Right cardiac atrium (tissue), 5 donors: ENCODE measurements at regions not wholly inside any gene's neighbourhood (a gene's known extent, or its start where the extent isn't known, plus 50 kb on each side); places are given as distances from the start of the nearest gene placed in this dataset.

Experiments used
- ATAC-seq, 2 donors: fragments of 200-7000 bp; cut with Tn5 transposase; one replicate each; pipeline versions ENCODE4 v1.8.0 to v1.9.1; 2020; ENCODE audit warnings: moderate library complexity in 2 of 2, mild to moderate bottlenecking in 1 of 2
- DNase-seq, 3 donors: peaks; one replicate each; pipeline ENCODE4 v3.0.0-alpha.2; 2020
- H3K27ac ChIP-seq: one replicate; pipeline ENCODE4 v1.5.1; 2013; ENCODE audit warnings: mild to moderate bottlenecking, low read length, control low read depth, moderate library complexity
- H3K27me3 ChIP-seq: one replicate; pipeline ENCODE4 v1.6.1; 2013; ENCODE audit not compliant: control insufficient read depth, insufficient read depth
- H3K4me1 ChIP-seq: one replicate; pipeline ENCODE4 v1.6.1; 2013; ENCODE audit warnings: low read length; ENCODE audit not compliant: control insufficient read depth, insufficient read depth
- H3K4me3 ChIP-seq: one replicate; pipeline ENCODE4 v1.5.1; 2013; ENCODE audit warnings: low read length, control low read depth
- H3K9me3 ChIP-seq: one replicate; pipeline ENCODE4 v1.6.1; 2013; ENCODE audit warnings: low read length; ENCODE audit not compliant: control insufficient read depth
- WGBS: extraction: QIAGEN DNeasy Blood & Tissue Kit; methylation state at CpG from one replicate; pipeline ENCODE4 v1.1.7; 2013; 5-methylcytosine and 5-hydroxymethylcytosine counted together
- intact Hi-C, 4 donors: fragments of 100-400 bp; cut with DNase I; formaldehyde crosslinking; loops; one replicate each; pipeline versions ENCODE4 v1.11.0 to v1.14.0; 2022 to 2023
- donor health status: healthy with polysubstance abuse.
- donor health status: DM: no; HTN: yes; CAD: no.
- donor health status: DM: no; HTN: no; CAD: no.
- donor health status: DM: no; HTN: yes; CAD: no; lungs with severe emphysema.
- donor health status: DM: yes; HTN: yes; CAD: no.

DNA sequence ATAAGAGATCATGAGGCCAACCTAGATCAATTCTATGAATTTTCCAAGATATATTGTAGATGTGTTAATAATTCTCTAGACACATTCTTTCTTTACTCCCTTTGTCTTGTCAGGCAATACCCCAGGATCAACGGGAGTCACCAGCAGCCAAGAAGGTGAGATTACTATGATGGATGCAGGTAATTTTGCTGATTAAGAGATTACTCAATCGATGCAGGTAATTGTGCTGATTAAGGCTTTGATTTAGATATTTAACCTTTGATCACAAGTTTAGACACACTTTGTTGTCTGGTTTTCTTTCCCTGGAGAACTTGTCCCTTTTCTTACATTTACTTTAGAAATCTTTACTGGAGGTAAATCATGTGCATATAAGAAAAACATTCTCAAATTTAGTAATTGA, 134.3 kb upstream of the CNTN1 start:
- intact Hi-C loops, result no loop called here
- DNase-seq (no peak), ATAC-seq (no peak)
- H3K9me3 ChIP-seq, result no peaks in the 10 kb centered on the region
- WGBS, result 82% methylated on average over 2 of the region's 2 CpGs
- no peaks in the 10 kb centered on the region for H3K27me3 ChIP-seq
- no peaks in the 10 kb centered on the region for H3K4me1 ChIP-seq
- no peak overlapping the region for H3K4me3 ChIP-seq
- no peak overlapping the region for H3K27ac ChIP-seq

DNA sequence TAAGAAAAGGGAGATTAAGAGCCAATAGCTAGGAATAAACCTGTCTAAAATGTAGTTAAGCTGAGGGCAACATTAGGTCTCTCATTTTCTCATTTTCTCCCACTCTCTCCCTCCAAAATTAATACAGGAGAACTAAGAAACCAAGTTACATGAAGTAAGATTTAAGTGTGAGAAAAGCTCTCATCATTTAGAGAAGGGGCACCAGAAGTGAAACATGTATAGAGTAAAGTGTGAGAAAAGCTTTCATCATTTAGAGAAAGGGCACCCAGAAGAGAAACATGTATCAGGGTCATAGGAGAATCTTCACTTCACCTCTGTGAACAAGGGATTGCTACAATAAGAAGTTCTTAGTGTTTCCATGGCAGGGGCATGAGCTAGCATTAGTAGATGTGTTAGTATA, 132.4 kb upstream of the CNTN1 start:
- Histone ChIP-seq H3K27ac (no peak overlapping the region), H3K4me3 (no peak overlapping the region), H3K4me1 (no peaks in the 10 kb centered on the region), H3K9me3 (no peaks in the 10 kb centered on the region), H3K27me3 (no peaks in the 10 kb centered on the region)
- intact Hi-C loops, result no loop called here
- DNase-seq, result no peak
- no peak for ATAC-seq

DNA sequence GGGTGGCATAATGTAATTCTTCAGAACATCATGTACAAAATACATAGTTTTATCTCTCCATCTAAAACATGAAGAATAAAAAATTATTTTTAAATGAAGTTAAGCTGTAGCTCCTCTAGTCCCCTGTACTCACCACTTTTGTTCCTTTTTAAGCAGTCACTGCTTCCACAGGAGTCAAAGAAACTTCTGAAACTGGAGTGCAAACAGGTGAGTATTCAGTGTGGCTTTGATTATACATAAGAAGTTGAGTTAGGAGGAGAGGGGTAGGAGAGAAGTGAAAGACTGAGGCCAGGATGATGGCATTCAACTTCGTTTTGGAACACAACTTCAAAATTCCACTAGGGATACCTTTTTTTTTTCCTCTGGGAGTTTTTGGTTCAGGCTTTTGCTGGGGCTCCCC, 131.4 kb upstream of the CNTN1 start:
- H3K9me3 ChIP-seq, result no peaks in the 10 kb centered on the region
- DNase-seq (no peak), ATAC-seq (no peak)
- H3K4me3 ChIP-seq, result no peak overlapping the region
- H3K27me3 ChIP-seq, result no peaks in the 10 kb centered on the region
- H3K27ac ChIP-seq, result no peak overlapping the region
- intact Hi-C loops, result no loop called here
- no peaks in the 10 kb centered on the region for H3K4me1 ChIP-seq
- 21% methylated on average over 1 of the region's 1 CpG for WGBS

DNA sequence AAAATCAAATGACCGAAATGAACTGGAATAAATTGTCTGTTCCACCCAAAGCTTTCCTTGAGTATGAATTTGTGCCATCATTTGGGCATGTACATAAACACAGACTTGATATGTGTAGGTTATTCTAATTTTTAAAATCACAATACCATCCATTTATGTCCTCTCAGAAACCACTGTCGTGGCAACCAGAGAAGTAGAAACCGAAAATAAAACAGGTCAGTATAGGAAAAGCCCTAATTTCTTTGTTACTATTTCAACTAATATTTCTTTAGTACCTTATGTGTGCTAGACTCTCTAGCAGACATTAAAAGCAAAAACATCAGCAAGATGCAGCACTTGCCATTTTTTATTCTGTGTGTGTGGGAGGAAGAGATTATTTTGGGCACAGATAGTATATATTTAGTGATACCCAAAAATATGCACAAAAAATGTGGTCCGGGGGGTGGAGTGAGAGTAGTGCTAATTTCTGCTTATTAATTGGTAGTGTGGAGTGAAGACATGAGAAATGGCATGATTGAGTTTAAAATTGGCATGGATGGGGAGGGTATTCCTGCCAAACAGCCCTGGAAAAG, 130.8 kb upstream of the CNTN1 start:
- no peak for ATAC-seq
- WGBS, result 69% methylated on average over 4 of the region's 4 CpGs
- Histone ChIP-seq H3K27me3 (no peaks in the 10 kb centered on the region), H3K4me3 (no peak overlapping the region), H3K4me1 (no peaks in the 10 kb centered on the region), H3K27ac (no peak overlapping the region), H3K9me3 (no peaks in the 10 kb centered on the region)
- intact Hi-C loops, result no loop called here
- DNase-seq, result no peak

DNA sequence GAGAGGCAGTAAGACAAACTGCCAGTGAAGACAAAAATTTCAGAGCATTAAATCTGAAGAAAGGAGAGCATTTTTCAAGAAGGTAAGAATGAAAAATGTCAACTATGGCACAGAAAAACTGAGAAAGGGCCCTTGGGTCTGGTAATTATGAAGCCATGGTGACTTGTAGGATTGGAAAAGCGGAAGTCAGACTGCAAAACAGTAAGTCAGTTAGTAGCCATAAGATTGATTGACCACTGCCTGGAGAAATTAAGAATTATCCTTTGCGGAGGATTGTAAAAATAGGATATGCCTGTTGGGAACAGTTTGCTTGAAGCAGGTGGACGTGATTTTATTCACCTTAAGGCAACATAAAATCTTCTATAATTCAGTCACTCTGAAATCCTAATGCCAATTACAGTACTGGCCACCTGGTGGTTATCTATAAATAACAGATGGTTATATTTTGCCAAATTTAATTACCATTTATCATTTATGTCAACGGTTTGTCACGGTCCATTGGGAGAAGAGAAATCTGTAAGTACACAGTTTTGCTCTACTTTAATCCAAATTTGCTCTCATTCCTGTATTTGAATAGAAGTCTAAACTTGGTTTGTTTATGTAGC, 127.1 kb upstream of the CNTN1 start:
- H3K4me1 ChIP-seq, result no peaks in the 10 kb centered on the region
- intact Hi-C loops, result no loop called here
- DNase-seq (no peak), ATAC-seq (no peak)
- H3K9me3 ChIP-seq, result no peaks in the 10 kb centered on the region
- H3K27me3 ChIP-seq, result no peaks in the 10 kb centered on the region
- H3K4me3 ChIP-seq, result no peak overlapping the region
- no peak overlapping the region for H3K27ac ChIP-seq
- WGBS, result 80% methylated on average over 5 of the region's 5 CpGs

DNA sequence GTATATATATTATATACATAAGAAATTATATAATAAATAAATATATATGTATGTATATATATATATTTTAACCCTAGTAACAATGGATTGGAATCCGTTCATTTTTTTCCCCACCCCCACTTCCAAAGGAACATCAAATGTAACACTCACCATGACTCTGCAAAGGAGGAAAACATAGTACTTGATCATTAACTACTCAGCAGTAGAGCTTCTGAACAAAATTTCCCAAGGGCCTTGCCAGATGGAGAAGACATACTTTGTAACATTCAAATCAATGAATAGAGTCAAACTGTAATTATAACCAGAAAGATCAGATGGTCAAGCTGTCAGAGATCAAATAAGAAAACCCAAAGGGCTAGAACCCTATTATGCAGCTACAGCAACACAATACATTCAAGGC, 126.0 kb upstream of the CNTN1 start:
- Histone ChIP-seq H3K9me3 (no peaks in the 10 kb centered on the region), H3K4me1 (no peaks in the 10 kb centered on the region), H3K4me3 (no peak overlapping the region), H3K27me3 (no peaks in the 10 kb centered on the region), H3K27ac (no peak overlapping the region)
- DNase-seq (no peak), ATAC-seq (no peak)
- WGBS, result 82% methylated on average over 1 of the region's 1 CpG
- intact Hi-C loops, result no loop called here

DNA sequence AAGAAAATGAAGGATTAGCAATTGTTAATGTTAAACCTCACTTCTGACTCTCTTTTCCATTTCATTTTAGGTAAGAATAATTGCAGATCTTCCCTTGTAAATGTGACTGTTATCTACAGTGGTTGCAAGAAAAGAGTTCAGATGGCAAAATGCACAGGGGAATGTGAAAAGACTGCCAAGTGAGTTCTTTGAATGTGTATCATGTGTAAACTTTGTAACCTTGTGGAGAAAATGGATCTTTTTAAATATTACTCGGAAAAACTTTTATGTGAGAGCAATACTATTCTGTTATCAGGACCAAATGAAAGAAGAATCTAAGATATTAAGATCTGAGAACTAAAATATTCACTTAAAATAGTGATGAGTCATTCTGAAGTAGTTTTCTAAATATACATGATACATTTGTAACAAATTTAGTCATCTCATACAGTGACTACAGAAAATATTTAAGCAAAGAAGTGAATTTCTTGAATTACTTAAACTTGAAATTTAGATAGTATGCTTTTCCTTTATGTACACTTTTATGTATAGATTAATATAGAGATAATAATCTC, 122.5 kb upstream of the CNTN1 start:
- H3K4me1 ChIP-seq, result no peaks in the 10 kb centered on the region
- intact Hi-C loops, result no loop called here
- ATAC-seq (no peak), DNase-seq (no peak)
- H3K27ac ChIP-seq, result no peak overlapping the region
- no peaks in the 10 kb centered on the region for H3K27me3 ChIP-seq
- H3K9me3 ChIP-seq, result no peaks in the 10 kb centered on the region
- 63% methylated on average over 1 of the region's 1 CpG for WGBS
- H3K4me3 ChIP-seq, result no peak overlapping the region

DNA sequence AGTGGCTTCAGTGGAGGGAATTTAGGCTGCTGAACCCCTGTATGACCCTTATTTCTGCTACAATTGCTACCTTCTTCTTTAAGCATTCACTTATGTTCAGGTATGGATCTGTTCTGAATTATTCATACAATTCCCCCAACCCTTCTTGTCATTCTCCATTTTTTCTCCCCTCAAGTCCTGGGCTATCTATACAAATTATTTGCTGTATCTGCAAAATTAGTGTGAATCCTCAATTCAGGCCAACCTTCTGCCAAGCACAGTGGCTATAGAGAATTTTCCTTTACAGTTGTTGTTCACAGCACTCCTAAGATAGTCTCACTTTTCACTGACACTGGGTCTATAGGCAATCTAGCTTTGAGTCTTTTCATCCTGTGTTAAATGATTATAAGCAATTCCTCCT, 119.2 kb upstream of the CNTN1 start:
- intact Hi-C loops, result no loop called here
- Histone ChIP-seq H3K4me3 (no peak overlapping the region), H3K27me3 (no peaks in the 10 kb centered on the region), H3K4me1 (no peaks in the 10 kb centered on the region), H3K9me3 (no peaks in the 10 kb centered on the region), H3K27ac (no peak overlapping the region)
- ATAC-seq, result no peak
- DNase-seq, result no peak

DNA sequence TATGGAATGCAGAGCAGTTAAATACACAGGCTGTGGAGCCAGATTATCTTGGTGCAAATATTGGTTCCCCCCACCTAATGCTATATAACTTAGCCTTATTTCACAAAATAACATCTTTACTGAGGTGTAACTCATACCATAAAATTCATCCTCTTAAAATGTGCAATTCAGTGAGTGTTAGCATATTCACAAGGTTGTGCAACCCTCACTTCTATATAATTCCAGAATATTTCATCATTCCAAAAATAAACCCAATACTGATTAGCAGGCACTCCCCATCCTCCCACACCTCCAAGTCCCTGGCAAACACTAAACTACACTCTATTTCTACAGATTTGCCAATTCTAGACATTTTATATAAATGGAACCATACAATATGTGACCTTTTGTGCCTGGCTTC, 116.3 kb upstream of the CNTN1 start:
- no peak for ATAC-seq
- Histone ChIP-seq H3K27ac (no peak overlapping the region), H3K4me3 (no peak overlapping the region), H3K9me3 (no peaks in the 10 kb centered on the region), H3K27me3 (no peaks in the 10 kb centered on the region), H3K4me1 (no peaks in the 10 kb centered on the region)
- DNase-seq, result no peak
- intact Hi-C loops, result no loop called here

DNA sequence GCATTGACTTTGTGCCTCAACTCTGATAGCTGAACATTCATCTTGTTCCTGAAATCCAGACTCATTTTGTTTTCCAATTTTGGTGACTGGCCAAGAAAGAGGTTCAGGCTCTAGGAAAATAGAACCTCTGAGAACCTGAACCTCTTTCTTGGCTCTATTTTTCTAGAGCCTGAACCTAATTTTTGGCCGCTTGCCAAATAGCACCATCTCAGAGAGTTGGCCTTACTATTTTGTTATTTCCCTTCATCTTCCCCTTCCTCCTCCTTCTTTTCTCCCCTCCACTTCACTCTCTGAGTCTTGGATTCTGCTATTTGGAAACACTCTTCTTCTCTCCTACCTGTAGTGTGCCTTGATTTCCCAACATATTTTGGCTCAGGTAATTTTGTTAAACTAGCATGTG, 114.4 kb upstream of the CNTN1 start:
- intact Hi-C loops, result no loop called here
- no peaks in the 10 kb centered on the region for H3K27me3 ChIP-seq
- DNase-seq, result no peak
- no peaks in the 10 kb centered on the region for H3K4me1 ChIP-seq
- no peaks in the 10 kb centered on the region for H3K9me3 ChIP-seq
- H3K4me3 ChIP-seq, result no peak overlapping the region
- no peak for ATAC-seq
- no peak overlapping the region for H3K27ac ChIP-seq
- 47% methylated on average over 1 of the region's 1 CpG for WGBS

DNA sequence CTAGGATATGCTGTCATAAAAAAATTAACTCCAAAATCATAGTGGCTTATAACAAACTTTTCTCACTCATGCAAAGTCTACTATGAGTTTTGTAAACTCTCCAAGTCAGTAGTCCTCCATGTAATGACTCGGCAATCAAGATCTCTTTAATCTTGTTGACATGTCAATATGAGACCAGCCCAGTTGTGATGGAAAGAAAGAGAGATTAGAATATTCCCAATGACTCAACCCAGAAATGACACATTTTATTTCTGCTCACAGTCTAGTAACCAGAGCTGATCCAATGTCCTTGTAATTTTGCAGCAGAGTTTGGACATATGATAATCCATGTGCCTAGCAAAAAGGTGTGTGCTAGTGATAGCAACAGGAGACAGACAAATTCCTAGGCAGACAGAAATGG, 112.6 kb upstream of the CNTN1 start:
- no peak overlapping the region for H3K27ac ChIP-seq
- DNase-seq, result no peak
- no peaks in the 10 kb centered on the region for H3K27me3 ChIP-seq
- H3K4me3 ChIP-seq, result no peak overlapping the region
- H3K9me3 ChIP-seq, result no peaks in the 10 kb centered on the region
- ATAC-seq, result no peak
- intact Hi-C loops, result no loop called here
- no peaks in the 10 kb centered on the region for H3K4me1 ChIP-seq
- WGBS, result 86% methylated on average over 1 of the region's 1 CpG

DNA sequence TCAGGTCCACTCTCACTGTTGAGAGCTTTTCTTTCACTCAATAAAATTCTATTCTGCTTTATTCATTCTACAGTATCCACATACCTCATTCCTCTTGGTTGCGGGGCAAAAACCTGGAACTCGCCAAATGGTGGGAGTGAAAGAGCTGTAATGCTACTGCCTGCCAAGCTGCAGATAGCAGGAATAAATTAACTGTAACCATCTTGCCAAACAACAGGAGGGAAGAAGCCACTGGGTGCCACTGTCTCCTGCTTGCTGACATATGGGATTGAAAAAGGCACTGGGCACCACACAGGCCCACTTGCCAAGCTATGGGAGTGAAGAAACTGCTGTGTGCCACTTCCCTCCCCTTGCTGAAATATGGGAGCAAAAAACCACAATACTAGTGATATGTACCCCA, 111.9 kb upstream of the CNTN1 start:
- H3K4me3 ChIP-seq, result no peak overlapping the region
- intact Hi-C loops, result no loop called here
- 89% methylated on average over 2 of the region's 2 CpGs for WGBS

More for the DNA sequence above, 111.9 kb upstream of the CNTN1 start:
- no peak for ATAC-seq
- Histone ChIP-seq H3K27me3 (no peaks in the 10 kb centered on the region), H3K9me3 (no peaks in the 10 kb centered on the region), H3K27ac (no peak overlapping the region), H3K4me1 (no peaks in the 10 kb centered on the region)
- no peak for DNase-seq
